GM21447 (cell line): ENCODE measurements at regions not wholly inside any gene's neighbourhood (a gene's known extent, or its start where the extent isn't known, plus 50 kb on each side); places are given as distances from the start of the nearest gene placed in this dataset.

Source experiments
- ATAC-seq: cut with Tn5 transposase; IDR thresholded peaks from one replicate; pipeline ENCODE4 v1.9.1; 2021; ENCODE audit not compliant: unreplicated experiment

DNA sequence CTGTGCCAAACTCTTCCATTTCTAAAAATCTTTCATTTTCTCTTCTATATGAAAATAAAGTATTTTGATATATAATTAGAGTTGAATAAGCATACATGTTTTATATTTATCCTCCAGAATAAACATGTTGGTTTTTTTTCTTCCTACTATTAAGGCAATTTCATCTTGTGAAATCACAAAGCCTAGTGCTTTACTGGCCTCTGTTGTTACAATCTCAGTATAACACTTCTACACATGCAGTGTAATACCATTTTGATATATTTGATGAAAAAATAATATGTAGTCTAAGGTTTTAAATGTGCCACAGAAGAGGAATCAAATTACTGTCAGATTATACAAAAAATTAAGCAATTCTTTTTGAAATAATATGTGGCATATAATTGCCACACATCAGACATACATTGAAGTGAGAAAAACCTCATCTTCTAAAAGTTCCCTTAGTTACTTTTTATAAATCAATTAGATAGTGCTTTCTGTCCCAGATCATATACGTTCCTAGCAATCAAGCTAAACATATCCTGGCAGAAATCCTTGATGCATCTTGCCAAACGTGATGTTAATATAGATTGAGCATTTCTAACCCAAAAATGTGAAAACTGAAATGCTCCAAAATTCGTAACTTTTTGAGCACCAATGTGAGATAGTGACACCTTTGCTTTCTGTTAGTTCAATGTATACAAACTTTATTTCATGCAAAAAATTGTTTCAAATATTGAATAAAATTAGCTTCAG, 225.1 kb upstream of the MANEA start:
- ATAC-seq: no peak

DNA sequence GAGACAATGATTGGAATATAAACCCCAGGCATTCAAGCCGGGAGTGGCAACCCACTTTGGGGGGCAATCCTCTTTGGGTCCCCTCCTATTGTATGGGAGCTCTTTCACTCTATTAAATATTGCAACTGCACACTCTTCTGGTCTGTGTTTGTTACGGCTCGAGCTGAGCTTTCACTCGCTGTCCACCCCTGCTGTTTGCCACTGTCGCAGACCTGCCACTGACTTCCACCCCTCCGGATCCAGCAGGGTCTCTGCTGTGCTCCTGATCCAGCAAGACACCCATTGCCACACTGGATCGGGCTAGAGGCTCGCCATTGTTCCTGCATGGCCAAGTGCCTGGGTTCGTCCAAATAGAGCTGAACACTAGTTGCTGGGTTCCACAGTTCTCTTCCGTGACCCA, 222.8 kb upstream of the MANEA start:
- ATAC-seq: no peak

DNA sequence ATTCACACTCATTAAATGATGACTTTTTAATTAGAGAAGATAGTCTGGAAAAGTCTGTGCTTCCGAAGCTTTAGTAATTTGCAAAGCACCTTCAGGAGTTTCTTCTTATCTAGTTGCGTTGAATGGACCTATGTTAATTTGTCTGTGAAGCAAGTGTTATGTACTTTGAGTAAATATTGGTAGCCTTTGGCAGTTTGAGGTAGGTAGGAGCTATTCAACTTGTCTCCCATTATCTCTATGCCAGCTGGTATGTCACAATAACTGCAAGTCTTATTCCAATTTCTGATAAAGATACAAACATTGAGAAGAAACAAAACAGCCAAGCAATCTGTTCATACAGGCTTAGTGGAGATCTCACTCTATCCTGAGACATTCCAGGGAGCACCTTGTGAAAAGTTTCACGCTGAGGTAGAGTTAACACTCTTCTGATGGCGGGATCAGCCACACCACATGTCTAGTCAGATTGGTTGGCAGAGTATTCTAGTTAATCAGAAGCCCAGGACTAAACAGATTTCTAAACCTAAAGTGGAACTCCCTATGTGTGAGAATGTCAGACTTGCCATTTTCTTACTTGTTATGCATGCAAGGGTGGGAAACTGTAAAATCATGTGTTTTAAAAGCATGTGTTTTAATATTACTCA, 219.8 kb upstream of the MANEA start:
- no peak for ATAC-seq

DNA sequence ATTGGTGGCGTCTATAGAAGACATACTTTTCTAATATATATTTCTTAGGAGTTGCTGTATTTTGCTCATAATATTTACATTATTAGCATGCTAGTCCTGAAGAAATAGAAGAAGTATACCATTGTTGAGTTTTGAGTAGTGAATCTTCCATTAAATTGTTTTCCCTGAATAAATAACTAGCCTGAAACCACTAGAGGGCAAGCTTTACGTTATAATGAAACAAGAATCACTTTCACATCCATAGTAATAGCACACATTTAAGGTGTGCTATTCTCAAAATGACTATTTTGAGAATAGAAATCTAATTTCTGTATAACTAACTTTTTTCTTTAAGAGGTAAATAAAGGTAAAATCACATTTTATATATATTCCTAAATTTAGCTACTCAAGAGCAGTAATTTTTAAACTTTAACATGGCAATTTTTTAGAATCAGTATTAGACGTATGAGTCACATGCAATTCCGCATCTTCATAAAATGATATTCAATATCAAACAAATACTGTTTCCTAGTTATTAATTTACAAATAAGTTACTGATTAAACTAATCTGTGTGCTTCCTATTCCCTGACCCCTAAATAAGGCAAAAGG, 213.2 kb upstream of the MANEA start:
- ATAC-seq: peak; percentile 93

DNA sequence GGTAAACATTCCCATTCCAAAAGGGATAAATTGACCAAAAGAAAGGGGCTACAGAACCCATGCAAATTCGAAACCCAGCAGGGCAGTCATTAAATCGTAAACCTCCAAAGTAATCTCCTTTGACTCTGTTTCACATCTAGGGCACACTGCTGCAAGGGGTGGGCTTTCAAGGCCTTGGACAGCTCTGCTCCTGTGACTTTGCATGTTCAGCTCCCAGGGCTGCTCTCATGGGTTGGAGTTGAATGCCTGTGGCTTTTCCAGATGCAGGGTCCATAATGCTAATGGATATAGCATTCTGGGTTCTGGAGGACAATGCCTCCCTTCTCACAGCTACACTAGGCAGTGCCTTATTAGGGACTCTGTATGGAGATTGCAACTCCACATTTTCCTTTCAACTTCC, 211.9 kb upstream of the MANEA start:
- no peak for ATAC-seq

DNA sequence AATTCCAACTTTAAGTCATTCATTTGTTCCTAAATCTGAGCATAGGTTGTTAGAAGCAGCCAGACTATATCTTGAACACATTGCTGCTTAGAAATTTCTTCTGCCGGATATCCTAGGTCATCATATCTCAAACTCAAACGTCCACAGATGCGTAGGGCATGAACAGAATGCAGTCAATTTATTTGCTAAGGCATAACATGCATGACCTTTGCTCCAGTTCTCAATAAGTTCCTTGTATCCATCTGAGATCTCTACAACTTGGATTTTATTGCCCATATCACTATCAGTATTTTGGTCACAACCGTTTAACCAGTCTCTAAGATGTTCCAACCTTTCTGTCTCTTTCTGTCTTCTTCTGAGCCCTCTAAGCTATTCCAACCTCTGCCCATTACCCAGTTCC, 210.9 kb upstream of the MANEA start:
- no peak for ATAC-seq

DNA sequence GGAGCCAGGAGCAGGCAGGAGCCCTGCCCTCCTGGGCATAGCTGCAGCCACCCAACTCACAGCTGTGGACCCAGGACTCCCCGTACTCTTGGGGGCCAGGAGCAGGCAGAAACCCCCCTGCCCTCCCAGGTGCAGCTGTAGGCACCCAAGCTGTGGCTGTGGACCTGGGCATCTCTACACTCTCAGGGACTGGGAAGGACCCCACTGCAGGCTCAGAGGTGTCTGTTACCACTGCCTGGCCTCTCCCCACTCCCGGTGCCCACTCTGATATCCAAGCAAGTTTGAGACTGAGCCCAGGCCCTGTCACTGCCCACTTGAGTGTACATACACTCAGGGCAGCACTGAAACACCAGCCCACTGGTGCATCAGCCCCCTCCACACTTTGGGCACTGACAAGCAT, 193.5 kb upstream of the MANEA start:
- no peak for ATAC-seq

DNA sequence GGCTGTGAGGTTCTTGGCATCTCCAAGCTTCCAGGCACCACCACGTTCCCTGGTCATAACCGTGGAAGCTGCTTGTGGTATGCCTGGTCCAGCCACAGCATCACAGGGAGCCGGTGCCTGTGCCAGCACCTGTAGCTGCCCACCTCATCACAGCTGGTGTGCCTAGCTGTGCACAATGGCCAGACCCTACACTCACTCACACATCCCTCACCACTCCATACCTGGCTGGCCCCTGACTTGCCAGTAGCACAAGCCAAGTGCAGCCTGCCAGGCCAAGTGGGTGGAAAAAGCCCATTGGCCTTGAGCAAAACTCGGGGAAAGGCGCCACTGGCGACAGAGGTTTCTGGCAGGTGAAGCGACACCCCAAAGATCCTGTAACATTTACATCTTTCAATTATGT, 192.3 kb upstream of the MANEA start:
- no peak for ATAC-seq

DNA sequence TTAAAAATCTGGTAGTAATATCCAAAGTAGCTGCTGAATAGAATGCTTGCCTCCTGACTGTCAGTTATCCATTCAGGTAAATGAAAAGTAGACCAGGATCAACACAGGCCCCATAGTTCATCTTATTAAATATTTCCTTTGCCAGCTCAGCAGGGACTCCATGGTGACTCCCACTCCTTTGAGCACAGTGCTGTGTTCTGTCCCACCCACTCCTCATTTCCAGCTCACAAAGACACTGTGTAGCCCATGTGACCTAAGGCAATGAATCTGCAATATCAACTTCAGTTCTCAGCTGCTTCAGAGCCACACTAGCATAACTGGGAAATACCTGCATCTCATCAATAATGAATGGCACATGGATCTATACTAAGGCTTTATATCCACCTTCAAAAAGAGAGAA, 189.5 kb upstream of the MANEA start:
- ATAC-seq: no peak

DNA sequence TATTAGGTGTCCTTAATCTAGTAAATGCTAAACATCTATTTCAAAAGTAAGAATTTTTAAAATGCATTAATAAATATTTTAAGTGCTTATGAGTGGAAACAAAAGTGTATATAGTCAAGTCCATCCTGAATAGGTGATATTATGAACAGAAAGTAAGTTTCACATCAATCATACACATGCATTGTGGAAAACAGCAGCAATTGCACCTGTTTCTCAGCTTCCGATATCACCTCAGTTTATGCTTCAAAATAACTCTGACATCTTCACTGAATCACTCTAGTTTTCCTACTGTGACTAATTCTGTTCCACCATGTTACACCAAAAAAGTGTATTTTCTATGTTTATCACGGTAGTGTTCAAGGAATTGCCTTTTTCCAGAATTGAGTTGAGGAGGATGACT, 172.6 kb upstream of the MANEA start:
- ATAC-seq: no peak

DNA sequence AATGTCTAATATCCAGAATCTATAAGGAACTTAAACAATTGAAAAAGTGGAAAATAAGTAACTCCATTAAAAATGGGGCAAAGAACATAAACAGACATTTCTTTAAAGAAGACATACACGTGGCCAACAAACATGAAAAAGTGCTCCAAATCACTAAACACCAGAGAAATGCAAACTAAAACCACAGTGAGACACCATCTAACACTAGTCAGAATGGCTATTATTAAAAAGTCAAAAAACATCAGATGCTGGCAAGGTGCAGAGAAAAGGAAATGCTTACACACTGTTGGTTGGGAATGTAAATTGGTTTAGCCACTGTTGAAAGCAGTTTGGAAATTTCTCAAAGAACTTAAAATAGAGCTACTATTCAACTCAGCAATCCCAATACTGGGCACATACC, 169.2 kb upstream of the MANEA start:
- ATAC-seq: no peak

DNA sequence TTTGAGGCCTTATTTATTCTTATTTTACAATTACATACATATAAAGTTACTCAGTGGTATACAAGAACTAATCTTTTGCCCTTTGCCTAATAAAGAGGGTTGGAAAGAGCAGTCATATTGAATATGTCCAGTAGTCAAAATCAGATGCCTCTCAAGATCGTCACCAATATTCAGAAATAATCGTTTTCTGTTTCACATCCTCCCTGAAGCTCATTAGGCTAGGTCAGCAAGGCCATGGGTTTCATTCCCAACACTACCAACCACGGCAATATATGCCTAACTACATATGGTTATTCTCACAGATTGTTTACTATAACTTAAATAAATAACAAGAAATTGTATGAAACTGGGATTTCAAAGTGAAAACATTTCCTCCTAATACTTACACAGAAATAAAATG, 167.2 kb upstream of the MANEA start:
- no peak for ATAC-seq

DNA sequence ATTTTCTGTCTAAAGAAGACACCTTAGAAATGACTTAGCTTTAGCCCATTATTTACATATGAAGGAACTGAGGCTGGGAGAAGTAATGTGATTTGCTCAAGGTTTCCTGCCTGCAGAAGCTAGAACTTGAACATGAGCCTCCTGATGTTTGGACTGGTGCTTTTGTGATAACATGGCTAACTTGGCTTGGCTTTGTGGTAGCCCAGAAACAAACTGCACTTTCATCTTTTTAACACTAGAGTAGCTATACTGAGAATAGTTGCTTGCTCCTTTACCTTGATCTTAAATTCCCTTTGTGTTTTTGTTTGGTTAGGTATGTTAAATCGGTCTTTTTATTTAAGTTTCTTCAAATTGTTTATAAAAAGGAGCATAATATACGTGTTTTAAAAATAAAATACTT, 163.5 kb upstream of the MANEA start:
- ATAC-seq: no peak

DNA sequence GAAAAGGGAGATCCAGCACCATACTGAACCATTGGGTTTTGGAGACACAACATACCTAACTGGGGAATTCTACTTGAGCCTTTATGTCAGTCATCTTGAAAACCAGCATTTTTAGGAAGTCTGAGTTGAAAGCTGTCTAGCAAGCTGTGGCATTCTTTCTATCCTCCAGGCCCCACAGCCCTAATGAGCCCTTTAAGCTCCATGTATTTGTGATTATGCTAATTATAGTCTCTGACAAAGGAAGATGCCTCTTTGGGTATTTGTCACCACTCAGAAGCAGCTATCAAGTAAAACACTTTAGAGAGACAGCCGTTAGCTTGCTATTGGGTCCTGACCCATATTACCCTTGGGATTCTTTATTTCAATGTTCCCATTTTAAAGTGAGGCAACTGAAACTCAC, 159.5 kb upstream of the MANEA start:
- no peak for ATAC-seq

DNA sequence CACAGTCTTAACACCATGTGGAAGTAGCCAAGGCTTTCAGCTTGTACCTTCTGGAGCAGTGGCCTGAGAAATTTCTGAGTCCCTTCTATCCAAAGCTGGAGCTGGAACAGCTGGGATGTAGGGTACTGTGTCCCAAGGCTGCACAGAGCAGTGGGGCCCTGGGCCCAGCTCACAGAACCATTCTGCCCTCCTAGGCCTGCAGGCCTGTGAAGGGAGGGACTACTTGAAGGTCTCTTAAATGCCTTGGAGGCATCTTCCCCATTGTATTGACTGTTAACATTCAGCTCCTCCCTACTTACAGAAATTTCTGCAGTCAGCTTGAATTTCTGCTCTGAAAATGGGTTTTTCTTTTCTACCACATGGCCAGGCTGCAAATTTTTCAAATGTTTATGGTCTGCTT, 156.5 kb upstream of the MANEA start:
- no peak for ATAC-seq

DNA sequence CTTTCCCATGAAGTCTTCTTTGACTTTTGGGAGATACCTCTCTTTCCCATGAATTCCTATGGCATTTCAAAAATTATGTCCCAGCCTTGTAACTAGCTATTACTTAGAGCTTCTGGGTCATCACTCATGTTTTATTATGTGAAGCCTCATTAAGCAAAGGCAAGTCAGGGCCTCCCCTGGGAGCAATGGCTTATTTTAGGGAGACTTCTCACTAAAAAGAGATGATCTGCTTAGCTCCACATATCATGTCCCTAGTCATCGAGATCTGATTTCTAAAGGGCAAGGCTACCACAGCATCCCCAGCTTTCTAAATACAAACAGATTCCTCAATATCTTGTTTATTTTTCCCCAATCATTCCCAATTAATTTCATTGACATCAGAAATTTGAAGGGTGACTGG, 154.0 kb upstream of the MANEA start:
- no peak for ATAC-seq

DNA sequence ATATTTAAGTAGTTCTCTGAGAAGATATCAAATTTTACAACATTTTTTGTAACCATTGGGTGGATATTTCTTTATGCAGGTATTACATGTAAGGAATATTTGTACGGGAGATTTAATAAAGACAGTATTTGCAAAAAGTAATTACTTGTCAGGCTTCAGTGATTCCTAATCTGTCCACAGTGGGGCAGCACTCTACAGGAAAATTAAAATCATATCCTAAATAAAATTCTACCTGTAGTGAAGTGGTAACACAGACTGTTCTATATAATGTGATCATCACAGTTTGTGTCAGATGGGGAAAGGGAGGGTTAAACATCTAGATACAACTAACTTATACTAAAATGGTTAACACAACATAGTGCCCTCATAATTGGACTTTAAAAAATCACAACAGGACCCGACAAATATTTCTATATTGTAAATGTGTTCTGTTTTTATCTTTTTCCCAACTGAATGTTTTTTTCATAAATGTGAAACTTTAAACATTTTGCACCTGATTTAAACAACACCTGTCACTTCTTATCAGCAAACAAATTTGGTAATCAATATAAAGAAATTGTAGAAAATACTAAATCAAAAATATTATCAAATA, 145.6 kb upstream of the MANEA start:
- ATAC-seq: no peak

DNA sequence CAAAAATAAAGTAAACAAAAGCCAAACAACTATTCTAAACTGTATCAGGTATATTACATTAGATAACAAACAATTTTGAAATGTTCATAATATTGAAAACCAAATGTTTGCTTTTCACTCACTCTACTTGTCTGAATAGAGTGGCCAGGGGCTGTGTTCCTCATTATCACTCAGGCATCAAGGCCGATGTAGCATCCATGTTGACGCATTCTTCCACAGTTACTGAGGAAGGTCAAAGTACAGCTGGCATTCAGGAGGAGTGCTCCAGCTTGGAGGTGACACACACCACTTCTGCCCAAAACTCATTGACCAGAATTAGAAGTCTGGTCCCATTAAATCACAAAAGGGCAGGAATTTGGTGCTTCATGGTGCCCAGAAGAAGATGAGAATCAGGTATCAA, 137.6 kb upstream of the MANEA start:
- ATAC-seq: no peak

DNA sequence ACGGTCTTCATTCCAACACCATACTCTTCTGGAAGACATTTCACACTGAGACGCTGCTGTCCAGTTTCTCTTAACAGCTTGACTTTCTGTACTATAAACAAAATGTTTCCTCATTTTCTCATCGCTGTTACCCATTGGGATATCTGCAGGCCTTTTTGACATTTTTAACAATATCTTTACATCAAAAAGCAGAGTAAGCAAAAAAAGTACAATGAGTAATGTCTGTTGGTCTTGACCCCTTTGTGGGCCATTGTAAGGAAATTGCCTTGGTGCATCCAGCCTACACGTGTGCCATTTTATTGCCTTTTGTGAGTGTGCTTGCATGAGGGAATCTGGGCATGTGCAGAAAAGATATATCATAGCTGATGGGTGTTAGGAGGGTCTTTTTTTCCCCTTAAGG, 129.1 kb upstream of the MANEA start:
- no peak for ATAC-seq

DNA sequence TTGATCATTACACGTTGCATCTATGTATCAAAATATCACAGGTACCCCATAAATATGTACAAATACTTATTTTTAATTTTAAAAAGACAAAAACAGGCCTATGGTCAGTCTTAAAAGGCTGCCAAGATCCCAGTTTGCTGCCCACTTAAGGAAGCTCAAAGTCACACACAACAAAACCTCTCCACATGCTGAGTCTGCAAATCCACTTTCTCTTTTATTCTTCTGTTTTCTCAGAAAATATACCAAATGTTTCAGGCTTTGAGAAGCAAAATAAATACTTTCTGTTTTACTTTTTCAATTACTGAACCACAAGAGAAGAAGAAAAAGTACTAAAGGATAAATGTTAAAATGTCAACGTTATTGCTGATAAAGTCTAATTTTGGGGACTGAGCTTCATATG, 107.8 kb upstream of the MANEA start:
- no peak for ATAC-seq

DNA sequence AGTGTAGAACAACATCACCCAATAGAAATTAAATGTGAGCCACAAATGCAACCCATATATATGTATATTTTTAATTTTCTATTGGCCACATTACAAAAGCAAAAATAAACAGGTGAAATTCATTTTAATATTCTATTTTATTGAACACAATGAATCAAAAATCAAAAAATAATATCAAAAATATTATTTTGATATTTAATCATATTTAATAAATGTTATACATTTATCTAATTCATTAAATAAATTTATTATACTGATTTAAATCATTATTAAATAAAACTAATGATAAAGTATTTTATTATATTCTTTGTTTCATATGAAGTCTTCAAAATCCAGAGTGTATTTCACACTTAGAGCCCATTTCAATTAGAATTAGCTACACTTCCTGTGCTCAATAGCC, 98.4 kb upstream of the MANEA start:
- no peak for ATAC-seq

DNA sequence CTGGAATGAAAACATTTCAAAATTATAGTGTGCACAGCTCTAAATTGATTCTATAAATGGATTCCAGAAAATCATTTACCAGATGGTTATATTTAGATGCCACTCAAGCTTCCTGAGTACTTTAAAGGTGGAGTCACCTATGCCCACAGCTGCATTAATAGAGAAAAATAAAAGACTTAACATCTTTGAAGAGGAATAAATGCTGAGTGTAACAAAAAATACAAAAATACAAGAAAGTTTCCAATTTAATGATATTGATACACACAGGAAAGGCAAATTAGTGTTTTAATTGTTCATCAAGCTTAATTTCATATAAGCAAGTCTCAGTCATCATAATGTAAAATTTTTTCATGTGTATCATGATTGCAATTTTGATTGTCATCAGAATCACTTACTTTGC, 89.5 kb upstream of the MANEA start:
- no peak for ATAC-seq
